ENCODE measurements at regions not wholly inside any gene's neighbourhood (a gene's known extent, or its start where the extent isn't known, plus 50 kb on each side); places are given as distances from the start of the nearest gene placed in this dataset.

GRCh38 chr14:66003082-66003730 lies 483.0 kb upstream of the CCDC196 start:
- TF ChIP-seq CTCF (conservative IDR thresholded peaks at IDR 0.05; ENCODE audit: low read depth in 2 of 2) (no peak), EZH2 (IDR thresholded peaks at IDR 0.05; ENCODE audit: low read depth, unreplicated experiment) (no peak), POLR2AphosphoS5 (IDR thresholded peaks at IDR 0.05; ENCODE audit: low read depth) (no peak), EZH2phosphoT487 (IDR thresholded peaks at IDR 0.05; ENCODE audit: unreplicated experiment) (no peak), REST (IDR thresholded peaks at IDR 0.05; ENCODE audit: unreplicated experiment) (no peak), JUNB (IDR thresholded peaks at IDR 0.05; ENCODE audit: unreplicated experiment) (no peak)
